GM23248 (cell line): ENCODE measurements at regions not wholly inside any gene's neighbourhood (a gene's known extent, or its start where the extent isn't known, plus 50 kb on each side); places are given as distances from the start of the nearest gene placed in this dataset.
"Not testable (repeated sequence)": the region's sequence is repeated elsewhere in the genome, so short reads cannot be mapped to it uniquely, and the experiment has no call there.

ENCODE experiments used
- EZH2 ChIP-seq: fragments of 200-600 bp; sonication (generic); IDR thresholded peaks from 2 replicates; pipeline ENCODE4 v1.6.1; 2018; ENCODE audit warnings: antibody characterized with exemption, mild to moderate bottlenecking; ENCODE audit not compliant: insufficient read depth, poor library complexity, severe bottlenecking
- EZH2phosphoT487 ChIP-seq: fragments of 200-600 bp; sonication (generic); IDR thresholded peaks from 2 replicates; pipeline ENCODE4 v1.6.1; 2018; ENCODE audit warnings: antibody characterized with exemption, moderate library complexity, mild to moderate bottlenecking, low read depth; ENCODE audit not compliant: insufficient read depth

- TF ChIP-seq EZH2, EZH2phosphoT487: not testable (repeated sequence)
These were observed 113.0 kb upstream of the FOXD4L5 start for GRCh38 chr9:65397763-65398719.
